Naive thymus-derived CD4-positive, alpha-beta T cell (primary cell): ENCODE measurements at regions not wholly inside any gene's neighbourhood (a gene's known extent, or its start where the extent isn't known, plus 50 kb on each side); places are given as distances from the start of the nearest gene placed in this dataset.

Experiments used
- ATAC-seq: fragments of 150-1000 bp; cut with Tn5 transposase; 2 replicates; pipeline ENCODE4 v1.10.0; 2021; ENCODE audit warnings: mild to moderate bottlenecking, moderate library complexity
- CTCF ChIA-PET: fragments of 350-600 bp; sonication (Branson Sonifier 250); formaldehyde crosslinking; loops from one replicate; lab custom pipeline; 2021; ENCODE audit warnings: antibody characterized with exemption; lab: Charles Lee
- POLR2A ChIA-PET: fragments of 350-600 bp; sonication (Branson Sonifier 250); formaldehyde crosslinking; loops from one replicate; lab custom pipeline; 2021; ENCODE audit warnings: antibody characterized with exemption, inconsistent platforms; lab: Charles Lee
- DNase-seq, 9 donors: peaks; one replicate each; pipeline versions ENCODE4 v3.0.0 to v3.0.0-alpha.2; 2020 to 2022; ENCODE audit warnings: mixed read lengths in 1 of 9
- H3K27ac ChIP-seq: one replicate; pipeline ENCODE4 v1.7.0; 2013; ENCODE audit warnings: mild to moderate bottlenecking, low read depth, low read length, moderate library complexity
- H3K27me3 ChIP-seq, 2 donors: one replicate each; pipeline ENCODE4 v1.7.0; 2013; ENCODE audit warnings: low read length in 2 of 2, mild to moderate bottlenecking in 2 of 2, moderate library complexity in 2 of 2; ENCODE audit not compliant: control insufficient read depth in 2 of 2, insufficient read depth in 2 of 2
- H3K36me3 ChIP-seq, 3 experiments: 1 replicate in 2 of 3; 2 replicates in 1 of 3; pipeline ENCODE4 v1.7.0; 2013; ENCODE audit warnings: low read length in 3 of 3, mild to moderate bottlenecking in 3 of 3, moderate library complexity in 1 of 3; ENCODE audit not compliant: insufficient read depth in 3 of 3, control insufficient read depth in 2 of 3
- H3K4me1 ChIP-seq, 2 donors: one replicate each; pipeline ENCODE4 v1.7.0; 2013; ENCODE audit warnings: low read length in 2 of 2, mild to moderate bottlenecking in 2 of 2, moderate library complexity in 1 of 2; ENCODE audit not compliant: control insufficient read depth in 2 of 2, insufficient read depth in 2 of 2
- H3K4me3 ChIP-seq: 2 replicates; pipeline ENCODE4 v1.7.0; 2013; ENCODE audit warnings: mild to moderate bottlenecking, low read length
- H3K9me3 ChIP-seq, 3 experiments: 1 replicate in 2 of 3; 2 replicates in 1 of 3; pipeline ENCODE4 v1.7.0; 2013; ENCODE audit warnings: low read length in 3 of 3; ENCODE audit not compliant: control insufficient read depth in 2 of 3
- H3K27ac Mint-ChIP-seq, 9 donors: one replicate each; pipeline ENCODE4 v1.8.0; 2020 to 2022; ENCODE audit warnings: mixed read lengths in 9 of 9, mild to moderate bottlenecking in 8 of 9, moderate library complexity in 5 of 9, inconsistent platforms in 2 of 9
- H3K27me3 Mint-ChIP-seq, 5 donors: one replicate each; pipeline ENCODE4 v1.8.0; 2021 to 2022; ENCODE audit warnings: mixed read lengths in 5 of 5, mild to moderate bottlenecking in 1 of 5
- H3K36me3 Mint-ChIP-seq, 5 donors: one replicate each; pipeline ENCODE4 v1.8.0; 2020 to 2022; ENCODE audit warnings: mixed read lengths in 5 of 5, mild to moderate bottlenecking in 3 of 5, inconsistent platforms in 1 of 5
- H3K4me1 Mint-ChIP-seq, 7 donors: one replicate each; pipeline ENCODE4 v1.8.0; 2020 to 2022; ENCODE audit warnings: mixed read lengths in 7 of 7, mild to moderate bottlenecking in 3 of 7, inconsistent platforms in 1 of 7
- H3K4me3 Mint-ChIP-seq, 10 donors: one replicate each; pipeline ENCODE4 v1.8.0; 2020 to 2022; ENCODE audit warnings: mild to moderate bottlenecking in 10 of 10, mixed read lengths in 10 of 10, moderate library complexity in 6 of 10, inconsistent platforms in 2 of 10
- H3K9me3 Mint-ChIP-seq, 11 donors: one replicate each; pipeline ENCODE4 v1.8.0; 2020 to 2022; ENCODE audit warnings: mixed read lengths in 11 of 11, mild to moderate bottlenecking in 4 of 11, inconsistent platforms in 1 of 11, moderate library complexity in 1 of 11
- intact Hi-C, 2 donors: fragments of 100-400 bp; cut with micrococcal nuclease; formaldehyde crosslinking; loops; one replicate each; pipeline ENCODE4 v1.15.1; 2023

GRCh38 chr3:127485396-127486170 lies 105.0 kb downstream of the TPRA1 start:
- Histone ChIP-seq H3K4me1 (no peaks in the 10 kb centered on the region), H3K9me3 (no peaks in the 10 kb centered on the region), H3K27ac (no peak overlapping the region), H3K36me3 (no peaks in the 10 kb centered on the region), H3K27me3 (no peaks in the 10 kb centered on the region), H3K4me3 (no peak overlapping the region)
- Mint-ChIP-seq H3K27me3 (peaks cover 6 to 61% (median 30%) of the 10 kb centered on the region in 5 donors), H3K4me3 (no peak overlapping the region), H3K27ac (no peak overlapping the region), H3K4me1 (peaks cover 0 to 24% (median 0%) of the 10 kb centered on the region in 7 donors), H3K36me3 (no peaks in the 10 kb centered on the region), H3K9me3 (no peaks in the 10 kb centered on the region)
- DNase-seq (peak in 1 of 9 donors; percentile 12), ATAC-seq (no peak)
- CTCF ChIA-PET = no interaction called here
- intact Hi-C loops = no loop called here
- POLR2A ChIA-PET = no interaction called here

GRCh38 chr3:127484601-127485388 lies 105.7 kb downstream of the TPRA1 start:
- Histone ChIP-seq H3K4me3 (no peak overlapping the region), H3K27ac (no peak overlapping the region), H3K4me1 (no peaks in the 10 kb centered on the region), H3K27me3 (no peaks in the 10 kb centered on the region), H3K9me3 (no peaks in the 10 kb centered on the region), H3K36me3 (no peaks in the 10 kb centered on the region)
- ChIA-PET CTCF (no interaction called here), POLR2A (no interaction called here)
- intact Hi-C loops = no loop called here
- H3K4me1 Mint-ChIP-seq = peaks cover 0 to 24% (median 0%) of the 10 kb centered on the region in 7 donors
- no peaks in the 10 kb centered on the region for H3K36me3 Mint-ChIP-seq
- DNase-seq (peak in 1 of 9 donors; percentile 19), ATAC-seq (peak; percentile 6)
- H3K4me3 Mint-ChIP-seq = peak overlapping the region in 1 of 10 donors; percentile 37
- peaks cover 6 to 54% (median 30%) of the 10 kb centered on the region in 5 donors for H3K27me3 Mint-ChIP-seq
- H3K27ac Mint-ChIP-seq = no peak overlapping the region
- H3K9me3 Mint-ChIP-seq = no peaks in the 10 kb centered on the region

DNA sequence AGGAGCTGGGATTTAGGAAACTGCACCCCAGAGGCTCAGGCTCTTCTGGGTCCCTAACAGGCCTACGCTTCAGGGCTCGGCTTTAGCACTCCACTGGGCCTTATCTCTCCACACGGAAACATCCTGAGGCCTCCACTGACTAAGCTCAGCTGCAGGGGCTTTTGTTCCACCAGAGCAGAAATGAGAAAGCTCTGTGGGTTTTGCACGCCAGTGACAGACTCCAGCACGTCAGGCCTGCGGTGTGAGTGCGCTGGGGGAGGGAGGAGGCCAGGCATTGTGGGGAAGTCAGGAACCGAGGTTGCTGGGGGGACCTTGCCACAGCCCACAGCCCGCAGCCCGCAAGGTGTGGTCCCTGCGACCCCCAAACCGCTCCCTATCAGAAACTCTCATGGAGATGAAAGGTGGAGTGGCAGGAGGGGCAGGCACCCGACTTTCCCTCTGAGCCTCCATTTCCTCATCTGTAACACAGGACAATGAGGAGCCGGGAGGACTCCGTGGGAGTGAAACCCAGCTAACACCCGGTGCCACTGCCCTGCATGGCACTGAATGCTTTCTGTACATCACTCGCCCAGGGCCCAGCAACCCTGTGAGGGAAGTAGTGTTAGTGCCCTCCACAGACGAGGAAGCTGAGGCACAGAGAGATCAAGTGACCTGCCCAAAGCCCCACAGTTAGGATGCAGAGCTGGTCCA lies 106.5 kb downstream of the TPRA1 start:
- Mint-ChIP-seq H3K36me3 (no peaks in the 10 kb centered on the region), H3K4me3 (peak overlapping the region in 1 of 10 donors; percentile 21), H3K4me1 (peaks cover 0 to 24% (median 0%) of the 10 kb centered on the region in 7 donors), H3K9me3 (no peaks in the 10 kb centered on the region), H3K27me3 (peaks cover 8 to 49% (median 27%) of the 10 kb centered on the region in 5 donors), H3K27ac (no peak overlapping the region)
- no peak overlapping the region for H3K27ac ChIP-seq
- ChIA-PET CTCF (no interaction called here), POLR2A (no interaction called here)
- H3K27me3 ChIP-seq = no peaks in the 10 kb centered on the region
- intact Hi-C loops = no loop called here
- H3K4me3 ChIP-seq = no peak overlapping the region
- H3K36me3 ChIP-seq = no peaks in the 10 kb centered on the region
- H3K9me3 ChIP-seq = no peaks in the 10 kb centered on the region
- ATAC-seq (peak; percentile 36), DNase-seq (peak in 1 of 9 donors; percentile 57)
- no peaks in the 10 kb centered on the region for H3K4me1 ChIP-seq

- intact Hi-C loops = no loop called here
- Histone ChIP-seq H3K4me3 (no peak overlapping the region), H3K4me1 (no peaks in the 10 kb centered on the region), H3K36me3 (no peaks in the 10 kb centered on the region), H3K9me3 (no peaks in the 10 kb centered on the region), H3K27ac (no peak overlapping the region), H3K27me3 (no peaks in the 10 kb centered on the region)
- Mint-ChIP-seq H3K4me1 (peaks cover 0 to 24% (median 0%) of the 10 kb centered on the region in 7 donors), H3K27me3 (peaks cover 8 to 40% (median 22%) of the 10 kb centered on the region in 5 donors), H3K9me3 (no peaks in the 10 kb centered on the region), H3K36me3 (no peaks in the 10 kb centered on the region), H3K4me3 (no peak overlapping the region), H3K27ac (peak overlapping the region in 1 of 9 donors; percentile 68)
- DNase-seq (no peak), ATAC-seq (no peak)
- CTCF ChIA-PET = no interaction called here
- POLR2A ChIA-PET = no interaction called here
Measured at GRCh38 chr3:127483005-127483641, 107.4 kb downstream of the TPRA1 start.

- ChIA-PET POLR2A (no interaction called here), CTCF (no interaction called here)
- Histone ChIP-seq H3K9me3 (no peaks in the 10 kb centered on the region), H3K27ac (no peak overlapping the region), H3K4me1 (no peaks in the 10 kb centered on the region), H3K4me3 (no peak overlapping the region), H3K27me3 (no peaks in the 10 kb centered on the region), H3K36me3 (no peaks in the 10 kb centered on the region)
- intact Hi-C loops = no loop called here
- Mint-ChIP-seq H3K4me3 (no peak overlapping the region), H3K27me3 (peaks cover 5 to 39% (median 22%) of the 10 kb centered on the region in 5 donors), H3K4me1 (peaks cover 0 to 24% (median 0%) of the 10 kb centered on the region in 7 donors), H3K9me3 (no peaks in the 10 kb centered on the region), H3K27ac (no peak overlapping the region), H3K36me3 (no peaks in the 10 kb centered on the region)
- ATAC-seq (no peak), DNase-seq (peak in 1 of 9 donors; percentile 3)
Measured at GRCh38 chr3:127482216-127483004, 108.1 kb downstream of the TPRA1 start.
